ENCODE measurements at regions not wholly inside any gene's neighbourhood (a gene's known extent, or its start where the extent isn't known, plus 50 kb on each side); places are given as distances from the start of the nearest gene placed in this dataset.

DNA sequence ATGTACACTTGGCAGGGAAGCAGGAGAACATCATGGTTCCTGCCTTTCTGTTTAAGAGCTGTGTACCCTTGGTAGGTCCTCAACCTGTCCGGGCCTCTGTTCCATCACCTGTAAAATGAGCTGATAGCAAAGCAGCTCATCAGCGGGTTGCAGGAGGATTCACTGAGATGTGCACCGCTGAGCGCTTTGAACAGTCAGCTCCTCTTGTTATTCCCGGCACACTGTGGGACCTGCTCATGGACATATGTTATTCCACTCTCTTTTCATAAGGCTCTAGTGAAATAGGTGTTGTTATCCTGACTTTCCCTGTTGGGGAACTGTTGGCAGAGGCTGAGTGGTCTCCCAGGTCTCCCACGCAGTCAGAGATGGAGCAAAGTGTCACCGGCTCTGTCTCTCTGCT is 497.5 kb upstream of the ZMIZ1 start:
- no peak for DNase-seq
- in situ Hi-C loops (cut with HindIII; ENCODE audit: low pct_ligation_motif_present, low pct_unique_long_range_greater_than_20kb, low sequenced_read_pairs), result no loop called here

DNA sequence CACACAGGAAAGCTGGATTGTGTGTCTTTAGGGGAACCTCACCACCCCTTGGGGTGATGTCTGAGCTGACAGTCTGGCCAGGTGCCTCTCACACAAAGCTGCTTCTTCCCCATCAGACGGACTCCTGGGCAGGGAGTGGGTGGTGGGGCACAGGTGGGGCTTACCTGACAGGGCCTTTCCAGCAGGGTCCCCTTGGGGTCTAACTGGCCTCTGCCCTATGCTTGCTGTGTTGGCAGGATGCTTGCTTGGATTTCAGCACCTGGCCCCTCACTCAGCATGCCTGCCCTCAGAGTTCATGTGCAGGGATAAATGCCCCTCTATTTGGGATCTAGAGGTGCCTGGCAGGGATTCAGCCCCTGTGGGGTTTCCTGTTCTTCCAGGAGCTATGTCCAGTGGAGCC is 496.9 kb upstream of the ZMIZ1 start:
- in situ Hi-C loops (cut with HindIII; ENCODE audit: low pct_ligation_motif_present, low pct_unique_long_range_greater_than_20kb, low sequenced_read_pairs), result no loop called here
- no peak for DNase-seq

DNA sequence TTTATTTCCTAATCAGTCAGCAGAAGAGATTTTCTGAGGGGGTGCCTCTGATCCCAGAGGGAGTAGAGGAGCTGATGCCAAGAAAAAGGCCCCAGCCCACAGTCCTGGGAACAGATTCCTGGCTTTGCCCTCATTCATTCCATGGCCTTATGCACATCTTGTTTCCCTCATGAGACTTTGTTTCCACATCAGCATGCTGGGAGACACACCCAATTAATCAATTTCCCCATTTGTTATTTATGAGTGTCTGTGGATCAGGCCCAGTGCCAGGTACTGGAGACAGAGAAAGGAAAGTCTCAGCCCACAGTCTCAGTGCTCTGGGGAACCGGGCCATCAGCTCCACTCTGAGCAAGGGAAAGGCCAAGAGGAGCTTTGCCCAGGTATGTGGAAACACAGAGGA is 496.2 kb upstream of the ZMIZ1 start:
- no peak for DNase-seq
- in situ Hi-C loops (cut with HindIII; ENCODE audit: low pct_ligation_motif_present, low pct_unique_long_range_greater_than_20kb, low sequenced_read_pairs), result no loop called here

DNA sequence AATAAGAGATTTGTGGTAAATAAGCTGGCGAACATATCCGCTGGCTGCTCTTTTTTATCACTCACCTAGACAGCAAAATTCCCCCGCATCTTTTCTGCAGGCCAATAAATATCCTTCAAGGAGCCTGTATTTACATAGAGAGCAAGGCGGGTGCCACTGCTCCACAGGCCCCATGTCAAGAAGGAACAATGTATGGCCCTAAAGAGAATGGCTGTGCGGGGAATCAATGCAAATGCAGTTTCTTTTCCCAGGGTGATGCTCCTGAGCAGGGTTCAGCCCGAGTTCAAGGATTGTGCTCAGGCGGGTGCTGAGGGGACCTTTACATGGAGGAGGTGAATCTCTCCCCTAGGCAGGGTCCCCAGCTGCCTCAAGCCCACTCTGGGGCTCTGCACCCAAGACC is 494.2 kb upstream of the ZMIZ1 start:
- DNase-seq, result no peak
- in situ Hi-C loops (cut with HindIII; ENCODE audit: low pct_ligation_motif_present, low pct_unique_long_range_greater_than_20kb, low sequenced_read_pairs), result no loop called here

DNA sequence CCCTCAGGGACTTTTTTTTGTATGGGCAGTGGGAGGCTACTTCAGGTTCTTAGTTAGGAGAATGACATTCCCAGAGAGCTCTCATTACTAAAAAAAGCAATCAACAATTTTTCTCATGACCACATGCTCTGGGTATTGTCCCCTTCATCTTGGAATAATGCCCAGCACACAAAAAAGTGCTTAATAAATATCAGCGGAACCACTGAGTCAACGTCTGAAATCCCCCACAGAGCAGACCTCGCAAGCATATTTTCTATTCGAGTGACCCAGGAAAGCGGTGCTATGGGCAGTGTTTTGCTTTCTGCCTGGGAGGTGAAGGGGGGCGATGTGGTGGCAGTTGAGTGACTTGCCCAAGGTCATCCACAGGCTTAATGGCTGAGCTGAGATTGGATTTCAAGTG is 493.4 kb upstream of the ZMIZ1 start:
- no peak for DNase-seq
- in situ Hi-C loops (cut with HindIII; ENCODE audit: low pct_ligation_motif_present, low pct_unique_long_range_greater_than_20kb, low sequenced_read_pairs), result no loop called here

DNA sequence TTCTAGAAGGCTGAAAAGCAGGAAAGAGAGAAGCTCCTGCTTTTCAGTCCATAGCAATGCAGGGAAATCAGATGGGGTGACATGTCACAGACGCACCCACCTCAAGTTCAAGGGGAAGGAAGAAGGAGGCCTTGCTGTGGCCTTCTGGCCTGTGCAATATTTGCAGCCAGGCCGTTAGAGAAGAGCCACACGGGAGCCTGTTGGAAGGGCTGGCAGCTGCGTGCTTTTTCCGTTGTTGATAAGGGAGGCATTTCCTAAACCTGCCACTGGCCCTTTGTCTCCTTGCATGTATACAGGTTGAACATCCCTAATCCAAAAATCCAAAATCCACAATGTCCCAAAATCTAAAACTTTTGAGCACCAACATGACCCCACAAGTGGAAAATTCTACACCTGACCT is 492.5 kb upstream of the ZMIZ1 start:
- in situ Hi-C loops (cut with HindIII; ENCODE audit: low pct_ligation_motif_present, low pct_unique_long_range_greater_than_20kb, low sequenced_read_pairs), result no loop called here
- DNase-seq, result no peak

DNA sequence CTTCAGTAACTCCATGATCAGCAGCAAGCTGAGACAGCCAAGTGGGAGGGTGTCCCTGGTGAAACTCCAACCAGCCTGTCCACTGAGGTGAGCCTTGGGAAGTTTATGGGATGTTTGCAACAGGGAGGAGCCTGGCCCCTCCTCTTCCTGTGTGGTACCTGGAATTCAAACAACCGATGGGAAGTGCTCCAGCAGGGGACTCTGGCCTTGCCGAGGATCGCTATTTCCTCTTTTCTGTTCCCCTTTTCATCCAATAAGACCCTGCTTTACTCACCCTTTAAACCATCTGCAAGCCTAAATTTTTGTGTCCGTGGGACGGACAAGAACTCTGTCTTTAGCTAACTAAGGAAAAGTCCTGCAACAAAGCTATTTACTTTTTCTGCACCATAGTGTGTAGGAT is 491.1 kb upstream of the ZMIZ1 start:
- in situ Hi-C loops (cut with HindIII; ENCODE audit: low pct_ligation_motif_present, low pct_unique_long_range_greater_than_20kb, low sequenced_read_pairs), result no loop called here
- DNase-seq, result no peak

DNA sequence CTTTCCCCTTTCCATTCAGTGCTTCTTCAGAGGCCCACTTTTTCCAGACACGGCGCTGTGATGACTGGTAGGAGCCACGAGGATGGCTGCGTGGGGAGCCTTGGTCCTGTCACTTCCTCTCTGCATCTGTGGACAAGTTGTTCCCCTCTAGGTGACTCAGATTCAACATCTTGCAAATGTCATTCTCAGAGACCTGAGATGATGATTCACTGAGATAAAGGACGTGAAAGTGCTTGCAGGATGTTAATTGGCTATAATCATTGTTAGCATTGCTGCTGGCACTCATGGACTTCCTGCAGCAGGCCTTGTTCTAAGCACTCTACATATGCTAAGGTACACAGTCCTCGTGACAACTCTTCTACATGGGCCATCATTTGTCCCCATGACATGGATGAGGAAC is 489.8 kb upstream of the ZMIZ1 start:
- DNase-seq, result no peak
- in situ Hi-C loops (cut with HindIII; ENCODE audit: low pct_ligation_motif_present, low pct_unique_long_range_greater_than_20kb, low sequenced_read_pairs), result no loop called here

DNA sequence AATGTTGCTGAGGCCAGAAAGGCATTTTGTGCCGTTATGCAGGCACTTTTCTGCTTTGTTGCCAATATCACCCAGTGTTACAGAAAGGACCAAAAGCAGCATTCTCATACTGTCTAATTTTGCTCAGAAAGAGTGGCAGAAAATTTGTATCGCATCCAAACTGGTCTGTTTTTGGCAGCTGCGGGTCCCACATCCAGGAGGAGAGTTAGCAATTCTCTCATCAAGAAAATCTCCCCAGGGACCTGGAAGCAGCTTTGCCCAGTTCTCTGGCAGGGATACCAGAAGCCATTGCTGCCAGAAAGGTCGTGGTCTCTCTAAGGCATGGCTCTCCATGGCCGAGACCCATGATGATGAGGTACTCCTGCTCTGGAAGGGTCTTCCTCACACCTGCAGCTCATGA is 489.2 kb upstream of the ZMIZ1 start:
- in situ Hi-C loops (cut with HindIII; ENCODE audit: low pct_ligation_motif_present, low pct_unique_long_range_greater_than_20kb, low sequenced_read_pairs), result no loop called here

DNA sequence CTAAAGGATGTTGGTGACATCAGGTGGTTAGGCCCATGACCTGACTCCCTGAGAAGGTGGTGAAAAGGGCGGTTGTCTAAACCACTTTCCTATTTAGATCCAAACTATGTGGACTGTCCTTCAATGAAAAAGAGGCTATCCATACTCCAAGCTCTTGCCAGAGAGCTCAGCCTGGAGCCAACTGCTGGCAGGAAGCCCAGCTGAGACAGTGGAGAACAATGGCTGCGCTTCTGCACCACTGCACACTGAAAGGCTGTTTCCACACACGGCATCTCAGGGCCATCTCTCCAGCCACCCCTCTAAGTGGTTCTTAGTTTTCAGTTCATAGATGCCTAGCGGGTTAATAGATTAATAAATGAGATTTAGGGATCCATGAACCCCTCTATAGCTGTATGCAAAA is 488.8 kb upstream of the ZMIZ1 start:
- in situ Hi-C loops (cut with HindIII; ENCODE audit: low pct_ligation_motif_present, low pct_unique_long_range_greater_than_20kb, low sequenced_read_pairs), result no loop called here
- no peak for DNase-seq

More for the DNA sequence above, 489.2 kb upstream of the ZMIZ1 start:
- no peak for DNase-seq

DNA sequence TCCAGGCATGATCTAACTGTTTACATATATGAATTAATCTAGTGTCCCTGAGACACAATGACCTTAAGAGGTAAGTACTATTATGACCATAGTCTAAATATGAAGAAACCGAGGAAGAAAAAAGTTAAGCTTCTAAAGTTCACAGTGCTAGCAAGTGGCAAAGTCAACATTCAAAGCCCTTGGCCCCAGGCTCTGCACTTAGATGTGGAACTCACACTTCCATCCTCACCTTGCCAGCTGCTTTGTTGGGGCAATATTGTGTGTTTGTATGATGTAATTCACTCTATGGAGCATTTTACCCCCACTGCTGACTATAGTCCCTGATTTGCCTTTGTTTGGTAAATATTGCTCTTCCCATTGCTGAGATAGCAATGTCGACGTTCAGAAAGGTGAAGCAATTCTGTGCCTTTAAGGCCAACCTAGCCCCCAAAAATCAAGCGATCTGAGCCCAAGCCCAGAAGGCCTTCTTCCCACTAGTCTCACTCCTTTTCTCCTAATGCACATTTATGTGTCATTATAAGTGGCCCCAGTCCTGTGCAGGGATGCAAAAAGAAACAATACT is 487.6 kb upstream of the ZMIZ1 start:
- DNase-seq, result no peak
- in situ Hi-C loops (cut with HindIII; ENCODE audit: low pct_ligation_motif_present, low pct_unique_long_range_greater_than_20kb, low sequenced_read_pairs), result no loop called here

DNA sequence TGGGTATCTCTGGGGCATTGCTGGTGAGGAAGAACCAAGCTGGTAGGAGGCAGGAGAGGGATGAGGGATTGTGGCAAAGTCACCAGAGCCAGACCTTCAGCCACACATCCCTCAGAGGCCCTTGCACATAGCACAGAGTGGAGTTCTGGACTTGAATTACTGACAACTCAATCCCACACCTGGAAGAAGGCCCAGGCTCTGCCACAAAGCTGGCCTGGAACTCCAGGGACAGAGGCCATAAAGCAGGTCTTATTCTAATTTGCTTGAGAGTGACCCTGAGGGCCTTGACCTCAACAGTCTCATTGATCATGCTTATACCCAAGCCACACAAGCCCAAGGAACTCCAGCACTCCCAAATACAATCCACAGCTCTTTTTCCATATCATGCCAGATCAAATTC is 486.2 kb upstream of the ZMIZ1 start:
- in situ Hi-C loops (cut with HindIII; ENCODE audit: low pct_ligation_motif_present, low pct_unique_long_range_greater_than_20kb, low sequenced_read_pairs), result no loop called here
- no peak for DNase-seq

DNA sequence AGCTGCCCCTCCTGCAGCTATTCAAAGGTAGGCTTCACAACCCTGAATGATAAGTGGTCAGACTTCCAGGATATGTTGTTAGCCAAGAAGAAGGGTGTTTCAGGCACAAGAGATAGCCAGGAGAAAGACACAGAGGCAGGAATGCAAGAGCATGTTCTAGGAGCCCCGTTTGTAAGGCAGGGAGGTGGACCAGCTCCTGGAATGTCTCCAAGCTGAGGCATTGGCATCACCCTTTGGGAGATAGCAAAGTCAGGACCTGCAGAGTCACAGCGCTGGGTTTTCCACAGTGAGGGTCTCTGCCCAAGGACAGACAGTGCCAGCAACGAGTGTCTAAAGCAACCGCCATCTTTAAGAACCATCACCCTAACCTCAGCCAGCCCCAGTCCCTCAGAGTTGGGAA is 484.5 kb upstream of the ZMIZ1 start:
- in situ Hi-C loops (cut with HindIII; ENCODE audit: low pct_ligation_motif_present, low pct_unique_long_range_greater_than_20kb, low sequenced_read_pairs), result no loop called here
- DNase-seq, result no peak

DNA sequence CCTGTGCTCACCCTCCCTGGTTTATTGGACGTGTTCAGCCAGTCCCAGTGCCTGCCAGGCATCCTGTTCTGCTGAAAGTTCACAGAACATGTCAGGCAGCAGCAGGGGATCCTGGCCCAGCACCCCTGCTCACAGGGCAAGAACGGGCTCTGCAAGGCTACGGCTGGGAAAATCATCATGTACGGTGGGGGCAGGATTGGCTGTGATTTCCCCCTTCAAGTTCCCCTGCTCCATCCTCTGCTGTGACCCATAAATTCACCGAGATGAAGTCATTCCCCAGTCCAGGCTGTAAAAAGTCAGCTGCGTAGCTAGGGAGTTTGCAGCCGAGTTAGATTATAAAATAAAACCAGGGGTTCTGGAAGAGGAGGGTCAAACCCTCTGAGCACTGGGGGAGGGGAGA is 484.1 kb upstream of the ZMIZ1 start:
- in situ Hi-C loops (cut with HindIII; ENCODE audit: low pct_ligation_motif_present, low pct_unique_long_range_greater_than_20kb, low sequenced_read_pairs), result no loop called here
- DNase-seq, result no peak

DNA sequence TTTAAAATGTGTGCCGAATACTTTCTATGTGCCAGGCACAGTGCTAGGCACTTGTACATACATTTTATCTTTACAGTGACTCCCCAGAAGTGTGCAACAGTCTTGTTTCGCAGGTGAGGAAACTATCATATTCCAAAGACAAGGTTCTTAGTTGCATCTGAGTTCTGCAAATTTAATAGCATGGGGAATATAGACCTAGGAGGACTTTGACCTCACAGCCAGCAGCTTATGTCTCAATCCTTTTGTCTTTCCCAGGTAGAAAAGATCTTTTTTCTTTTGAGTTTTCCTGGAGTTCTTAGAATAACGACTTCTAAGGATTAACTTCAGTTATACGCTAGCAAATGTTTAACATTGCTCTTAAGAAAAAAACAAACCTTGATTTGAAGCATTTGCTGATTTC is 482.8 kb upstream of the ZMIZ1 start:
- no peak for DNase-seq
- in situ Hi-C loops (cut with HindIII; ENCODE audit: low pct_ligation_motif_present, low pct_unique_long_range_greater_than_20kb, low sequenced_read_pairs), result no loop called here

DNA sequence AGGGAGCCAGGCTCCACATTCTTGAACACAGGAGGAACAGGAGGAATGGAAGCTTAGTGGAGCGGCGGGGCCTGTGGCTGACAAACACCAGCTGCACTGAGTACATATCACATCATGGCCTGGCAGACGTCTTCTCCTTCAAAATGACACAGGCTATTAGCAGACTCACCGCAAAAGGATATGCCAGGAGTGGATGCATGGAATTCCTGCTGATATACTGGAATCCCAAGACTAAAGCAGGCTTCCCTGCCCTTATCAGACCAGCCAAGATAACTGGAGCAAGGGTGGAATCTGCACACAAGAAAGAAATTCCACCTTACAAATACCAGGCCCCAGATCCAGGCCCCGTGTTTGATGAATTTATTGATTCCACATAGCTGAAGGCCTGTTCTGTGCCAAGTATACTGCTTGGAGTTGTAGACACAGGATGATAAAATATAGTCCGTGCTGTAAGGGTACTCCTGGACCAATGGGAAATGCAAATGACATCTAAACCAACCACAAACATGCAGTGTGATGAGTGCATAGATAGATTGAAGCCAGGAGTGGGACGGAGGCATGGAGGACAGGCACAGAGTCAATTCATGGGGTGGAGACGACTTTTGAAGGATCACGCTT is 480.5 kb upstream of the ZMIZ1 start:
- in situ Hi-C loops (cut with HindIII; ENCODE audit: low pct_ligation_motif_present, low pct_unique_long_range_greater_than_20kb, low sequenced_read_pairs), result no loop called here
- DNase-seq, result no peak

DNA sequence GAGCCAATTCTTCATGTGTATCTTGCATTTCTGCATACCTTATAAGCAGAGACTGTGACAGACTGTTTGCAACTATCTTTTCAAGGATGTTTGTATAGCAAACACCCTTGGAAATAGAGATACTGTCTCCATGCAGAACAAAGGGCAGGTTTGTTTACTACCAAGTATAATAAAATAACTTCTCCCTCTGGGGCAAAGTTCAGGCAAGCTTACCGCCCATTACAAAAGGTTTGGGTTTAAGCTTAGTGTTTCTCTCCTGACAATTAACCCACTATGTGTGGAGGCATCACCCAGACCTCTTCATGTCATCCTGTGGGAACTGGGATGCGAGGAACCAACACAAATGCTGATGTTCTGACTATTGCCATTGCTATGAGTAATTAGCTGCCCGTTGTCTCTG is 479.1 kb upstream of the ZMIZ1 start:
- DNase-seq, result no peak
- in situ Hi-C loops (cut with HindIII; ENCODE audit: low pct_ligation_motif_present, low pct_unique_long_range_greater_than_20kb, low sequenced_read_pairs), result no loop called here

DNA sequence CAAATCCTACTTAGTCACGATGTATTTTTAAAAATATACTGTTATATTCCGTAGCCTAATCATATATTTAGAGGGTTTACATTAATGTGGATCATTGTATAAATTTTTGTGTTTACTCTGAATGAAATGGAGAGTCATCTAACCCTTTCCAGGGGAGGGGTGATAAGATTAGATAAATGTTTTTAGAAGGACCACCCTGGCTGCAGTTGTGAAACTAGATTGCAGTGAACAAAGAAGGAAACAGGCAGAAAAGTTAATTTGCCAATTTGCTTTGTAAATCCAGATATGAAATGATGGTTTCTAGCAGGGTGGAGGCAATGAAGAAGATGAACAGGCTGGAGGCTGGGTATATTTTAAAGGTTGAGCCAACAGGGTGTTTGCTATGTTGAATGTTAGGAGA is 477.7 kb upstream of the ZMIZ1 start:
- in situ Hi-C loops (cut with HindIII; ENCODE audit: low pct_ligation_motif_present, low pct_unique_long_range_greater_than_20kb, low sequenced_read_pairs), result no loop called here
- DNase-seq, result no peak

DNA sequence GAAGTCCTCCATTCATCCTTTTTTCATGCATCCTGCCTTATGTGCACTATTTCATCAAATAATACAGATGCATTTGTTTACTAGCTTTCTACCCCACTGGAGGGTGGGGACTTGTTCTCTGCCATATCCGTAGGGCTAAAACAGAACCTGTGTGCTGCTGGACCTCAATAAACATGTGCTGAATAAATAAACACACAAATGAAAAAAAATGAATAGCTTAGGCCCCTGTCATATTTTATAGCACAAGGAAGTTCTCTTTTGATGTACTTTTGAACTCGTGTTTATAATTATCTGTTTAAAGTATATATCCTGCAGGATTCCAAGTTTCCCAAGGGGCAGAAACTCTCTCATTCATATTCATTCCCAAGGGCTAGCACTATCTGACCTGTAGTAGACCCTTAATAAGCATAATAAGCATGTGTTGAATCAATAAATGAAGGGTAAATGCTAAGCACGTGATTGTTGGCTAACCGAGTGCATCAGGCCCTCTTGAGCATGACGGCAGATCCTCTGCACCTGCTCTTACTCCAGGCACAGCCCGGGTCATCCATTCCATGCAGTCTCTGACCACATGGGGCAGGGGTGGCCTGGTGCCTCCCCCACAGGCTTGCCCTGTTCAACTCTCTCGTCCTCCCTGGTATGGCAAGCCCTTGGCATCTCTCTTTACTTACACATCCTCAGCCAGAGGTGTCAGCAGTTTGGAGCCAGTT is 474.1 kb upstream of the ZMIZ1 start:
- DNase-seq, result no peak
- in situ Hi-C loops (cut with HindIII; ENCODE audit: low pct_ligation_motif_present, low pct_unique_long_range_greater_than_20kb, low sequenced_read_pairs), result no loop called here

DNA sequence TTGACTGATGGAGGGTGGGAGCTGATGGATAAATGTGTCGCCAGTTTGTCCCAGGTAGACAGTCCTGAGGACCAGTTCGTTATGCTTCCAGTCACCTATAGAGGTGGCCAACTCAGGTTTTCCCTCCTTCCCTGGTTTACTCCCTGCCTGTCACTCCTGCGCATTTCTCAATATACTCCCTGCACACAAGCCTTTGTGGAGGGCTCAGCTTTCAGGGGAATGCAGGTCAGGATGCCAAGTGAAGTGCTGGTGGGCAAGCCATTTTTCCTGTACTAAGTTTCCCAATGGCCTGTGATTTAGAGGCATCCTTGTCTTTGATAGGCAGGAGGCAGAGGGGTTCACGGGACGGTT is 473.5 kb upstream of the ZMIZ1 start:
- in situ Hi-C loops (cut with HindIII; ENCODE audit: low pct_ligation_motif_present, low pct_unique_long_range_greater_than_20kb, low sequenced_read_pairs), result no loop called here

More for the DNA sequence above, 473.5 kb upstream of the ZMIZ1 start:
- DNase-seq, result no peak
